ENCODE measurements at regions not wholly inside any gene's neighbourhood (a gene's known extent, or its start where the extent isn't known, plus 50 kb on each side); places are given as distances from the start of the nearest gene placed in this dataset.

- no peaks in the 10 kb centered on the region for H3K36me3 ChIP-seq
- no peak overlapping the region for H3K27ac ChIP-seq
- no peak for DNase-seq
- no peak overlapping the region for H3K4me3 ChIP-seq
- no peak for TF ChIP-seq POLR2A (IDR thresholded peaks at IDR 0.05)
- TF ChIP-seq CTCF (IDR thresholded peaks at IDR 0.05): no peak
- H3K9me3 ChIP-seq: no peaks in the 10 kb centered on the region
- H3K27me3 ChIP-seq: no peaks in the 10 kb centered on the region
- no peaks in the 10 kb centered on the region for H3K4me1 ChIP-seq
- intact Hi-C loops (cut with DNase I; ENCODE audit: low total_unique reads): no loop called here
These were observed 207.6 kb upstream of the S1PR3 start for GRCh38 chr9:88783711-88784083.

- no peak for DNase-seq
- no peak overlapping the region for H3K27ac ChIP-seq
- no peaks in the 10 kb centered on the region for H3K36me3 ChIP-seq
- H3K27me3 ChIP-seq: no peaks in the 10 kb centered on the region
- H3K9me3 ChIP-seq: no peaks in the 10 kb centered on the region
- no peak overlapping the region for H3K4me3 ChIP-seq
- H3K4me1 ChIP-seq: no peaks in the 10 kb centered on the region
- intact Hi-C loops (cut with DNase I; ENCODE audit: low total_unique reads): no loop called here
- TF ChIP-seq POLR2A (IDR thresholded peaks at IDR 0.05) (no peak), CTCF (IDR thresholded peaks at IDR 0.05) (no peak)
These were observed 206.3 kb upstream of the S1PR3 start for GRCh38 chr9:88784960-88785359.

- Histone ChIP-seq H3K27me3 (no peaks in the 10 kb centered on the region), H3K36me3 (no peaks in the 10 kb centered on the region), H3K27ac (no peak overlapping the region), H3K9me3 (no peaks in the 10 kb centered on the region), H3K4me3 (no peak overlapping the region), H3K4me1 (no peaks in the 10 kb centered on the region)
- intact Hi-C loops (cut with DNase I; ENCODE audit: low total_unique reads): no loop called here
- TF ChIP-seq CTCF (IDR thresholded peaks at IDR 0.05) (no peak), POLR2A (IDR thresholded peaks at IDR 0.05) (no peak)
- no peak for DNase-seq
These were observed 204.8 kb upstream of the S1PR3 start for GRCh38 chr9:88786291-88787079.

GRCh38 chr9:88789785-88790184 is 201.5 kb upstream of the S1PR3 start:
- H3K4me1 ChIP-seq: no peaks in the 10 kb centered on the region
- TF ChIP-seq POLR2A (IDR thresholded peaks at IDR 0.05) (no peak), CTCF (IDR thresholded peaks at IDR 0.05) (no peak)
- intact Hi-C loops (cut with DNase I; ENCODE audit: low total_unique reads): no loop called here
- H3K27me3 ChIP-seq: no peaks in the 10 kb centered on the region
- no peaks in the 10 kb centered on the region for H3K9me3 ChIP-seq
- no peak overlapping the region for H3K4me3 ChIP-seq
- DNase-seq: no peak
- no peaks in the 10 kb centered on the region for H3K36me3 ChIP-seq
- no peak overlapping the region for H3K27ac ChIP-seq

- Histone ChIP-seq H3K4me3 (no peak overlapping the region), H3K4me1 (no peaks in the 10 kb centered on the region), H3K27me3 (no peaks in the 10 kb centered on the region), H3K9me3 (no peaks in the 10 kb centered on the region), H3K27ac (peak overlapping the region in 1 of 2 donors; percentile 52), H3K36me3 (no peaks in the 10 kb centered on the region)
- intact Hi-C loops (cut with DNase I; ENCODE audit: low total_unique reads): no loop called here
- TF ChIP-seq CTCF (IDR thresholded peaks at IDR 0.05) (no peak), POLR2A (IDR thresholded peaks at IDR 0.05) (no peak)
- DNase-seq: peak in 1 of 2 donors; percentile 51
These were observed 200.0 kb upstream of the S1PR3 start for GRCh38 chr9:88791105-88791805.
